ENCODE measurements at regions not wholly inside any gene's neighbourhood (a gene's known extent, or its start where the extent isn't known, plus 50 kb on each side); places are given as distances from the start of the nearest gene placed in this dataset.

DNA sequence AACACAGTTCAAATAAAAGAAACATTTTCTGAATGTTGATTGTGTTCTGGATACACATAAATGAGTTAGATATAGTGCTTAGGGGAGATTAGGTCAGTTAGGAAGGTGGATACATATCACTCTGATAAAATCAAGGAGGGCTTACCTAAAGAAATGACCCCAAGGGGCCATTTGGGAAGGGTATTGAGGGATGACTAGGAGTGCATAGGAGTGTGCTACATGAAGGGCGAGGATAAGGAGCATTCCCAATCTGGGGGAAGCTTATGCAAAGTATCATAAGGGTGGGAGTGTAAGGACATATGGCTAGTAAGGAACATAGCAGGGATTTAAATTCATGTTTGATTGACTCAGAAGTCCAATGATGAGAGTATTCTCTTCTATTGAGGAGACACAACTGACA, 183.6 kb downstream of the NSG2 start:
- TF ChIP-seq, protein P1, sequence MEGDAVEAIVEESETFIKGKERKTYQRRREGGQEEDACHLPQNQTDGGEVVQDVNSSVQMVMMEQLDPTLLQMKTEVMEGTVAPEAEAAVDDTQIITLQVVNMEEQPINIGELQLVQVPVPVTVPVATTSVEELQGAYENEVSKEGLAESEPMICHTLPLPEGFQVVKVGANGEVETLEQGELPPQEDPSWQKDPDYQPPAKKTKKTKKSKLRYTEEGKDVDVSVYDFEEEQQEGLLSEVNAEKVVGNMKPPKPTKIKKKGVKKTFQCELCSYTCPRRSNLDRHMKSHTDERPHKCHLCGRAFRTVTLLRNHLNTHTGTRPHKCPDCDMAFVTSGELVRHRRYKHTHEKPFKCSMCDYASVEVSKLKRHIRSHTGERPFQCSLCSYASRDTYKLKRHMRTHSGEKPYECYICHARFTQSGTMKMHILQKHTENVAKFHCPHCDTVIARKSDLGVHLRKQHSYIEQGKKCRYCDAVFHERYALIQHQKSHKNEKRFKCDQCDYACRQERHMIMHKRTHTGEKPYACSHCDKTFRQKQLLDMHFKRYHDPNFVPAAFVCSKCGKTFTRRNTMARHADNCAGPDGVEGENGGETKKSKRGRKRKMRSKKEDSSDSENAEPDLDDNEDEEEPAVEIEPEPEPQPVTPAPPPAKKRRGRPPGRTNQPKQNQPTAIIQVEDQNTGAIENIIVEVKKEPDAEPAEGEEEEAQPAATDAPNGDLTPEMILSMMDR (IDR thresholded peaks at IDR 0.05; ENCODE audit: extremely low read depth, insufficient read depth, missing control alignments), result no peak
- in situ Hi-C loops (cut with MboI; ENCODE audit: low pct_unique_long_range_greater_than_20kb, low sequenced_read_pairs, unreplicated experiment), result no loop called here

DNA sequence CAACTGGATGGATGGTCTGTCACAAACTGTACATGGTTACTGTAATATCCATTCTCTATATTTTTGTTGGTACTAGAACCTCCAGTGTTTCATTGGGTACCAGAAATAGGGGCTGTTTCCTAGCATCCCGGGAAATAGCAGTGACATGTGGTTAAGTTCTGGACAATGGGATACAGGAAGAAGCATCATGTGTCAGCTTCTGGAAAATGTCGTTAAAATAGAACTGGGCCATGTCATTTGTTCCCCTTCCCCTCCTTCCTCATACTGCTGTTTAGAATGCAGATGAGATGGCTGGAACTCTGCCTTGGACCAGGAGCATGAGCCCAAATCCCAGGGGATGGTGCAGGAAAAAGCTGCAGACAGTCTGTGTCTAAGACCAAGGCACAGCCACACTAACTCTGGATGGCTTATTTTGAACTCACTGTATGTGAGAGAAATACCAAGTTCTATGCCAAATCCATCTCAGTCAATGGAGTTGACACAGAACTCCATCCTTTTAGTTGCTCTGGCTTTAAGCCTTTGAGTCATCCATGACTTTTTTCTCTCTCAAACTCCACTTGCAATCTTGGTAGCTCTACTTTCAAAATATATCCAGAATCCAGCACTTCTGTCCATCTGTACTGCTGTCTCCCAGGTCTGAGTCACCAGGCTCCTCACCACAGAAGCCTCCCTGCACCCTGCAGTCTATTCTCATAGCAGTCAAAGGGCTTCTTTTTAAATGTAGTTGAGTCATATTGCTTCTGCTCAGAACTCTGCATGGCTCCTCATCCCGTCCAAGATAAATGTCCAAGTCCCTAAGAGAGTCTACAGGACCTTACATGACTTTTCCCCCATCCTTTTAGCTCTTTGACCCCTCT, 184.2 kb downstream of the NSG2 start:
- TF ChIP-seq, protein P1 (IDR thresholded peaks at IDR 0.05; ENCODE audit: extremely low read depth, insufficient read depth, missing control alignments), result no peak
- in situ Hi-C loops (cut with MboI; ENCODE audit: low pct_unique_long_range_greater_than_20kb, low sequenced_read_pairs, unreplicated experiment), result no loop called here

More for the DNA sequence above, 183.6 kb downstream of the NSG2 start:
- DNase-seq (ENCODE audit: low spot score), result no peak

DNA sequence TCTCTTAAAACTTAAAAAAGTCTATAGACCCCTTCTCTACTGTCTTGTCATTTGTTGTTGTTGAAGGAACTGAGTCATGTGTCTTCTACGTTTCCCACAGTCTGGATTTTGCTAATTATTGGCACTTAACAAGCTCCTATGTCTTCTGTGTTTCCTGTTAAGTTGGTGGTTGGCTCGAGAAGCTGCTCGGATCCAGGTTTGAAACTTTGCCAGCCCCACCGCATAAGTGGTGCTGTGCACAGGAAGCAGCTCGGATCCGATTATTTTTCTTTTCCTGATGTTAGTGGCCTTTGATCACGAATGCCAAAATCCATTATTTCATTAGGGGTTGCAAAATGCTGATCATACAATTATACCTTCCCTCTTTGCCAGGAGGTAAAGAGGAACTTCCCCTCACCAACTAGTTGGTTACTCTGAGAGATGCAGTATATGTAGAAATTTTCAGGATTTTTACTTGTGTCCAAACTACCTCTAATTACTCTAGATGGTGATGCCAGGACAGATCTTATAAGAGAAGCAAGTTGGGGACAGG, 186.5 kb downstream of the NSG2 start:
- TF ChIP-seq, protein P1 (IDR thresholded peaks at IDR 0.05; ENCODE audit: extremely low read depth, insufficient read depth, missing control alignments), result no peak
- in situ Hi-C loops (cut with MboI; ENCODE audit: low pct_unique_long_range_greater_than_20kb, low sequenced_read_pairs, unreplicated experiment), result no loop called here
- no peak for DNase-seq (ENCODE audit: low spot score)

More for the DNA sequence above, 184.2 kb downstream of the NSG2 start:
- no peak for DNase-seq (ENCODE audit: low spot score)

DNA sequence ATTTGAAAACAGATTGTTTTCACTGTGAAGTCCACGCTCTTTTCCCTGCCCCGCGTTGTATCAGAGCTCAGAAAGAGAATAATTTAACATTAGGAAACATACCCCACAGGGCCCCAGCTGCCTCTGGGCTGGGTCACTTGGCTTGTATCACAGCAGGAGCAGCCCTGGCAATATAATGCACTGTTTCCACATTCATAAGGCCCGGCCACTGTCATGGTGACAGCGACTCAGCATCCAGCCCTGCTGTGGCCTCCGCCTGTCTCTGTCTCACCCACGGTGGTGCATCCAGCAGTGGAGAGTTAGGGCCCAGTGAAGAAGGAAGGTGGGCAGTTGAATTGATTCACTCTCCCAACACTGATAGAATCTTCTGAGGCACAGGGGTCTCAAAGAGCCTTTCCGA, 188.9 kb downstream of the NSG2 start:
- DNase-seq (ENCODE audit: low spot score), result no peak
- TF ChIP-seq, protein P1 (IDR thresholded peaks at IDR 0.05; ENCODE audit: extremely low read depth, insufficient read depth, missing control alignments), result no peak
- in situ Hi-C loops (cut with MboI; ENCODE audit: low pct_unique_long_range_greater_than_20kb, low sequenced_read_pairs, unreplicated experiment), result no loop called here

DNA sequence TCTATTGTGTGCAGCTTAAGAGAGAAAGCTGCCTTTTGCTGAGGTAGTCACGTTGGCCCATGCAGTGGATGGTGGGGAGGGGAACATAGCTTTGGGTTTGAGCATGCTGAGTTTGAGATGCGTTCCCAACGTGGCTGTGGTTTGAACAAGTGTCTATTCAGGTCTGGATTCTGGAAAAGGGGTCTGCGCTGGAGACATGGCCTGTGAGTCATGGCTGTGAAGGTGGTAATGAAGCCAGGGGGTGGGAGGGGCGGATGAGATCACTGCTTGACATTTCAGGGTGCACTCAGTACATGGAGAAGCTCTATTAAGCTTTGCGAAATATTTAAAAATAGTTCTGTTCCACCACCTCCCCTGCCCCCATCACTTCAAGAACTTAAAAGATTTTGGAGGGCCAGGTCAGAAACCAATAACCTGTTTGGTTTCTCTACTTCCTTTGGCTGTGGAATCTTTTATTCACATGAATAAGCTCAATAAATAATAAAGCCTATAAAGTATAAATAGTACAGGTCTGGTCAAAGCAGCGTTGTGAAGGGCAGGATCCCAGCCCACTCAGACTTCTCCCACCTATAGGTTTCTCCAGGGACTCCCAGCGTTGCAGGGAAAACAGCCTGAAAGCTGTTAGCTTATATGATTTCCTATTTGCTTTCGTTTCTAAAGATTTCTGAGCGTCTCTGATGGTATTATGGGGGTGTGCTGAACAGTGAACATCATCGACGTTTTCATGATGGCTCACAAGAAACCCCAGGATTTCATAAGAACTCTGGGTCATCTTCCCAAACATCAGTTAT, 189.9 kb downstream of the NSG2 start:
- in situ Hi-C loops (cut with MboI; ENCODE audit: low pct_unique_long_range_greater_than_20kb, low sequenced_read_pairs, unreplicated experiment), result no loop called here
- no peak for DNase-seq (ENCODE audit: low spot score)
- TF ChIP-seq, protein P1 (IDR thresholded peaks at IDR 0.05; ENCODE audit: extremely low read depth, insufficient read depth, missing control alignments), result no peak

DNA sequence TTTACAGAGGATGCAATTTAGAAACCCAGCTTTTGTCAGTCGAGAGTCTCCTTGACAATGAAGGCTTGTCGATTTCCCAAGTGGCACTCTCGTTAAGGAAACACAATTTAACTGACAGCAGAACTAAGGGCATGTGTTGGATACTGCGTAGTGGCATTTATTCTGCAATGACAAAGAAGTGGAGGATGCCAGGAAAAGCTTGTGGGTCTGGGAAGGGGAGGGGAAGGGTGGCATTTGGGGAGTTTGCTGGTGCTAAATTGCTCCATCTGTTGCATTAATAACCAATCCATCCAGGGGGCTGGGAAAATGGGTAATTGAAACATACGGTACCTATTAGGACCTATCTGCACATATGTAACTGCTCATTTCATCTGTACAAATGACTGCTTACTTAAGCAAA, 190.6 kb downstream of the NSG2 start:
- in situ Hi-C loops (cut with MboI; ENCODE audit: low pct_unique_long_range_greater_than_20kb, low sequenced_read_pairs, unreplicated experiment), result no loop called here
- DNase-seq (ENCODE audit: low spot score), result no peak
- TF ChIP-seq, protein P1 (IDR thresholded peaks at IDR 0.05; ENCODE audit: extremely low read depth, insufficient read depth, missing control alignments), result no peak
